A549 (cell line): ENCODE measurements at regions not wholly inside any gene's neighbourhood (a gene's known extent, or its start where the extent isn't known, plus 50 kb on each side); places are given as distances from the start of the nearest gene placed in this dataset.

ENCODE experiments used
- ATAC-seq, 2 experiments: fragments of 200-7000 bp in 1 of 2; fragments of >200 bp in 1 of 2; cut with Nextera tagmentation in 1 of 2; cut with Tn5 transposase in 1 of 2; 3 replicates each; pipeline versions ENCODE4 v1.8.0 to v1.9.1; 2018 to 2020; ENCODE audit warnings: mild to moderate bottlenecking in 1 of 2, moderate library complexity in 1 of 2
- CTCF ChIA-PET: fragments of 300-600 bp; sonication (Branson Sonifier 250); formaldehyde crosslinking; extraction: SDS; loops from one replicate; lab custom pipeline; 2021; ENCODE audit warnings: antibody characterized with exemption, inconsistent platforms; lab: Yijun Ruan, JAX
- POLR2A ChIA-PET: fragments of 350-600 bp; formaldehyde crosslinking; extraction: SDS; loops from one replicate; lab custom pipeline; 2021; ENCODE audit warnings: antibody characterized with exemption, inconsistent platforms; lab: Yijun Ruan, JAX
- DNase-seq, 2 experiments: peaks; one replicate each; pipeline versions ENCODE4 v3.0.0 to v3.0.0-alpha.2; 2011 to 2016; ENCODE audit warnings: low read depth in 1 of 2, low spot score in 1 of 2
- FAIRE-seq: peaks from 2 replicates; lab custom pipeline; 2011; peaks lifted over from hg19 to GRCh38; lab: Jason Lieb, UNC
- H3K27ac ChIP-seq, 2 experiments: fragments of >200 bp; sonication (Bioruptor Twin); formaldehyde crosslinking; 3 replicates each; pipeline ENCODE4 v1.5.1; 2016 to 2017
- H3K4me1 ChIP-seq: fragments of >200 bp; sonication (Bioruptor Twin); formaldehyde crosslinking; 3 replicates; pipeline ENCODE4 v1.6.1; 2016
- H3K4me2 ChIP-seq: fragments of >200 bp; sonication (Bioruptor Twin); formaldehyde crosslinking; 3 replicates; pipeline ENCODE4 v1.6.1; 2016
- H3K4me3 ChIP-seq: fragments of >200 bp; sonication (Bioruptor Twin); formaldehyde crosslinking; 3 replicates; pipeline ENCODE4 v1.5.1; 2016
- H3K9me3 ChIP-seq: fragments of >200 bp; sonication (Bioruptor Twin); formaldehyde crosslinking; 3 replicates; pipeline ENCODE4 v1.6.1; 2016
- ATOH8 ChIP-seq: fragments of 250-450 bp; sonication (Bioruptor Pico); IDR thresholded peaks from 2 replicates; pipeline ENCODE4 v1.5.0; 2020; ENCODE audit warnings: low read depth, mild to moderate bottlenecking, moderate library complexity
- CEBPB ChIP-seq, 2 experiments: fragments of >200 bp in 1 of 2; sonication (Bioruptor Twin) in 1 of 2; formaldehyde crosslinking in 1 of 2; IDR thresholded peaks; 2 replicates each; pipeline ENCODE4 v1.6.1; 2012 to 2016
- CHD2 ChIP-seq: fragments of 150-350 bp; IDR thresholded peaks from 2 replicates; pipeline ENCODE4 v1.6.1; 2014; ENCODE audit warnings: low read length; ENCODE audit not compliant: partially characterized antibody
- EHMT2 ChIP-seq: fragments of 200-600 bp; sonication (generic); IDR thresholded peaks from 2 replicates; pipeline ENCODE4 v1.6.1; 2016; ENCODE audit warnings: antibody characterized with exemption, low read depth, mild to moderate bottlenecking, moderate library complexity
- ESRRA ChIP-seq: fragments of 150-350 bp; IDR thresholded peaks from 2 replicates; pipeline ENCODE4 v1.6.1; 2014; ENCODE audit warnings: mild to moderate bottlenecking, low read length, borderline replicate concordance
- FOSL2 ChIP-seq, 2 experiments: fragments of 450-650 bp in 1 of 2; fragments of >200 bp in 1 of 2; sonication (Bioruptor Twin) in 1 of 2; formaldehyde crosslinking; IDR thresholded peaks; 2 replicates each; pipeline versions ENCODE4 v1.5.0 to v1.6.1; 2016 to 2020; ENCODE audit warnings: mild to moderate bottlenecking in 1 of 2, moderate library complexity in 1 of 2
- FOXS1 ChIP-seq: fragments of 250-450 bp; sonication (Bioruptor Pico); IDR thresholded peaks from 2 replicates; pipeline ENCODE4 v1.5.0; 2020; ENCODE audit warnings: mild to moderate bottlenecking, moderate library complexity
- HES2 ChIP-seq: fragments of >200 bp; sonication (Bioruptor Twin); formaldehyde crosslinking; IDR thresholded peaks from 2 replicates; pipeline ENCODE4 v1.6.1; 2016
- HMGXB4 ChIP-seq: fragments of 250-450 bp; sonication (Bioruptor Pico); IDR thresholded peaks from 2 replicates; pipeline ENCODE4 v1.5.0; 2021; ENCODE audit warnings: mild to moderate bottlenecking, moderate library complexity, borderline replicate concordance
- HOXA7 ChIP-seq: fragments of 250-450 bp; sonication (Bioruptor Pico); IDR thresholded peaks from 2 replicates; pipeline ENCODE4 v1.5.0; 2020; ENCODE audit warnings: mild to moderate bottlenecking, moderate library complexity
- HOXB13 ChIP-seq: fragments of 250-450 bp; sonication (Bioruptor Pico); IDR thresholded peaks from 2 replicates; pipeline ENCODE4 v1.5.0; 2020; ENCODE audit warnings: low read depth, mild to moderate bottlenecking, moderate library complexity
- HOXB5 ChIP-seq: fragments of 250-450 bp; sonication (Bioruptor Pico); IDR thresholded peaks from 2 replicates; pipeline ENCODE4 v1.5.0; 2020; ENCODE audit warnings: mild to moderate bottlenecking, moderate library complexity
- JUN ChIP-seq, 2 experiments: fragments of >200 bp; sonication (Bioruptor Twin); formaldehyde crosslinking; IDR thresholded peaks; 2 replicates in 1 of 2; 3 replicates in 1 of 2; pipeline ENCODE4 v1.6.1; 2016 to 2017
- JUNB ChIP-seq: fragments of >200 bp; sonication (Bioruptor Twin); formaldehyde crosslinking; IDR thresholded peaks from 2 replicates; pipeline ENCODE4 v1.6.1; 2016
- MAFK ChIP-seq: fragments of 450-650 bp; IDR thresholded peaks from 2 replicates; pipeline ENCODE4 v1.6.1; 2014; ENCODE audit not compliant: partially characterized antibody
- MAX ChIP-seq: IDR thresholded peaks from 2 replicates; pipeline ENCODE4 v1.6.1; 2012
- NFE2L2 ChIP-seq: fragments of 150-350 bp; conservative IDR thresholded peaks from 2 replicates; pipeline ENCODE4 v1.6.1; 2014; ENCODE audit warnings: low read length
- NPAS2 ChIP-seq: fragments of 250-450 bp; sonication (Bioruptor Pico); IDR thresholded peaks from 2 replicates; pipeline ENCODE4 v1.8.0; 2022; ENCODE audit warnings: mild to moderate bottlenecking, moderate library complexity, borderline replicate concordance
- PBX3 ChIP-seq: IDR thresholded peaks from 2 replicates; pipeline ENCODE4 v1.6.1; 2012
- POLR2AphosphoS2 ChIP-seq: conservative IDR thresholded peaks from 2 replicates; pipeline ENCODE4 v1.6.1; 2012; ENCODE audit warnings: low read length, improper control_type of control experiment, inconsistent platforms
- RCOR1 ChIP-seq: fragments of 150-350 bp; IDR thresholded peaks from 2 replicates; pipeline ENCODE4 v1.6.1; 2014; ENCODE audit warnings: antibody characterized with exemption, low read length, low read depth
- SMC3 ChIP-seq: fragments of >200 bp; sonication (Bioruptor Twin); formaldehyde crosslinking; IDR thresholded peaks from 3 replicates; pipeline ENCODE4 v1.6.1; 2018; ENCODE audit warnings: inconsistent platforms
- SREBF2 ChIP-seq: fragments of 450-650 bp; IDR thresholded peaks from 2 replicates; pipeline ENCODE4 v1.6.1; 2014; ENCODE audit warnings: mild to moderate bottlenecking, moderate library complexity
- TP53 ChIP-seq: fragments of 250-450 bp; sonication (Bioruptor Pico); IDR thresholded peaks from 2 replicates; pipeline ENCODE4 v1.5.0; 2021; ENCODE audit warnings: mild to moderate bottlenecking, moderate library complexity
- USF2 ChIP-seq: fragments of 450-650 bp; IDR thresholded peaks from 2 replicates; pipeline ENCODE4 v1.6.1; 2014; ENCODE audit warnings: antibody characterized with exemption
- ZFP36 ChIP-seq: fragments of 450-650 bp; IDR thresholded peaks from 2 replicates; pipeline ENCODE4 v1.6.1; 2014; ENCODE audit warnings: borderline replicate concordance; ENCODE audit not compliant: partially characterized antibody
- WGBS: methylation state at CpG from one replicate; pipeline ENCODE4 v1.1.6; 2017; ENCODE audit errors: missing lambda C conversion rate; 5-methylcytosine and 5-hydroxymethylcytosine counted together

GRCh38 chr1:88433556-88433955, 250.5 kb upstream of the PKN2 start:
- CTCF ChIA-PET: no interaction called here
- H3K27ac ChIP-seq: no peak overlapping the region
- TF ChIP-seq POLR2AphosphoS2 (no peak), NFE2L2 (no peak), PBX3 (no peak), FOXS1 (CRISPR knock-in tag) (no peak), SMC3 (no peak), MAX (no peak), FOSL2 (IDR thresholded peaks at IDR 0.05) (no peak), FOSL2 (CRISPR knock-in tag; IDR thresholded peaks at IDR 0.05) (no peak), TP53 (CRISPR knock-in tag) (no peak), ATOH8 (CRISPR knock-in tag) (no peak), ZFP36 (no peak), HOXA7 (CRISPR knock-in tag) (no peak), CHD2 (no peak), USF2 (no peak), HOXB13 (no peak), NPAS2 (CRISPR knock-in tag) (no peak), ESRRA (no peak), RCOR1 (no peak), MAFK (no peak)
- FAIRE-seq (no peak), DNase-seq (no peak), ATAC-seq (no peak)
- no peak overlapping the region for H3K4me3 ChIP-seq
- 29% methylated on average over 1 of the region's 1 CpG for WGBS
- H3K4me1 ChIP-seq: no peaks in the 10 kb centered on the region
- no peaks in the 10 kb centered on the region for H3K9me3 ChIP-seq
- no peak overlapping the region for H3K4me2 ChIP-seq
- POLR2A ChIA-PET: no interaction called here

- H3K4me3 ChIP-seq: no peak overlapping the region
- no peak for TF ChIP-seq EHMT2
- no peak for TF ChIP-seq JUNB
- TF ChIP-seq SREBF2: no peak
- TF ChIP-seq HES2: no peak
- no peak for TF ChIP-seq HOXB5 (CRISPR knock-in tag)
- no peak for TF ChIP-seq RCOR1
- TF ChIP-seq HMGXB4: no peak
- no peak for TF ChIP-seq JUN (IDR thresholded peaks at IDR 0.05)
- TF ChIP-seq USF2: no peak
- no peak for TF ChIP-seq CEBPB (IDR thresholded peaks at IDR 0.05)
- TF ChIP-seq SMC3: no peak
- H3K4me1 ChIP-seq: no peaks in the 10 kb centered on the region
- H3K9me3 ChIP-seq: no peaks in the 10 kb centered on the region
- FAIRE-seq (no peak), ATAC-seq (no peak), DNase-seq (no peak)
- no peak overlapping the region for H3K27ac ChIP-seq
- no peak overlapping the region for H3K4me2 ChIP-seq
- ChIA-PET POLR2A (no interaction called here), CTCF (no interaction called here)
Observed at GRCh38 chr1:88434836-88435235, 249.2 kb upstream of the PKN2 start.
